ENCODE measurements at regions not wholly inside any gene's neighbourhood (a gene's known extent, or its start where the extent isn't known, plus 50 kb on each side); places are given as distances from the start of the nearest gene placed in this dataset.

DNA sequence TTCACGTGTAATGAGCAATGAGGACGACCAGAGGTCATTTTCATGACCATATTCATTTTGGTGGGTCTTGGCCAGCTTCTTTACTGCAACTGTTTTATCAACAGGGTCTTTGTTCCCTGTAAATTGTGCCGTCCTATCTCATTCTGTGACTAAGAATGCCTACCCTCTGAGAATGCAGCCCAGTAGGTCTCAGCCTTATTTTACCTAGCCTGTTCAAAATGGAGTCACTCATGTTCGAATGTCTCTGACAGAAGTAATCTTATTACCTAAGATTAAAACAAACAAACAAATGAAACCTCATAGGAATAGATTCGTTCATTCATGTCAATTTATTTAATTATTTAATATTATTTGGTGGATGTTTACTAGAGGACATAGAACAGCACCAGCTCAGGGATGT, 714.8 kb downstream of the ADCYAP1 start:
- TF ChIP-seq, protein P1, sequence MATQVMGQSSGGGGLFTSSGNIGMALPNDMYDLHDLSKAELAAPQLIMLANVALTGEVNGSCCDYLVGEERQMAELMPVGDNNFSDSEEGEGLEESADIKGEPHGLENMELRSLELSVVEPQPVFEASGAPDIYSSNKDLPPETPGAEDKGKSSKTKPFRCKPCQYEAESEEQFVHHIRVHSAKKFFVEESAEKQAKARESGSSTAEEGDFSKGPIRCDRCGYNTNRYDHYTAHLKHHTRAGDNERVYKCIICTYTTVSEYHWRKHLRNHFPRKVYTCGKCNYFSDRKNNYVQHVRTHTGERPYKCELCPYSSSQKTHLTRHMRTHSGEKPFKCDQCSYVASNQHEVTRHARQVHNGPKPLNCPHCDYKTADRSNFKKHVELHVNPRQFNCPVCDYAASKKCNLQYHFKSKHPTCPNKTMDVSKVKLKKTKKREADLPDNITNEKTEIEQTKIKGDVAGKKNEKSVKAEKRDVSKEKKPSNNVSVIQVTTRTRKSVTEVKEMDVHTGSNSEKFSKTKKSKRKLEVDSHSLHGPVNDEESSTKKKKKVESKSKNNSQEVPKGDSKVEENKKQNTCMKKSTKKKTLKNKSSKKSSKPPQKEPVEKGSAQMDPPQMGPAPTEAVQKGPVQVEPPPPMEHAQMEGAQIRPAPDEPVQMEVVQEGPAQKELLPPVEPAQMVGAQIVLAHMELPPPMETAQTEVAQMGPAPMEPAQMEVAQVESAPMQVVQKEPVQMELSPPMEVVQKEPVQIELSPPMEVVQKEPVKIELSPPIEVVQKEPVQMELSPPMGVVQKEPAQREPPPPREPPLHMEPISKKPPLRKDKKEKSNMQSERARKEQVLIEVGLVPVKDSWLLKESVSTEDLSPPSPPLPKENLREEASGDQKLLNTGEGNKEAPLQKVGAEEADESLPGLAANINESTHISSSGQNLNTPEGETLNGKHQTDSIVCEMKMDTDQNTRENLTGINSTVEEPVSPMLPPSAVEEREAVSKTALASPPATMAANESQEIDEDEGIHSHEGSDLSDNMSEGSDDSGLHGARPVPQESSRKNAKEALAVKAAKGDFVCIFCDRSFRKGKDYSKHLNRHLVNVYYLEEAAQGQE (IDR thresholded peaks at IDR 0.05; ENCODE audit: insufficient replicate concordance, low read depth), result no peak
- TF ChIP-seq CTCF (IDR thresholded peaks at IDR 0.05; ENCODE audit: insufficient read depth, low read length) (no peak), POLR2AphosphoS5 (IDR thresholded peaks at IDR 0.05; ENCODE audit: low read depth) (no peak)

Measured in HL-60 (cell line).